ENCODE measurements at regions not wholly inside any gene's neighbourhood (a gene's known extent, or its start where the extent isn't known, plus 50 kb on each side); places are given as distances from the start of the nearest gene placed in this dataset.

- intact Hi-C loops (cut with micrococcal nuclease; ENCODE audit: unreplicated experiment): no loop called here
- Histone ChIP-seq H3K27me3 (replicated peaks in 1 of 2; ENCODE audit: control insufficient read depth in 2 of 2, insufficient read depth in 2 of 2, low read length in 1 of 2) (no peaks in the 10 kb centered on the region; a peak in 1 of 4 replicates), H3K9me3 (replicated peaks; ENCODE audit: control insufficient read depth, insufficient read depth, low read length) (no peaks in the 10 kb centered on the region), H3K9ac (ENCODE audit: control insufficient read depth, insufficient read depth, low read length) (no peak overlapping the region), H3K79me2 (ENCODE audit: control insufficient read depth, insufficient read depth, low read length) (no peaks in the 10 kb centered on the region), H3K4me1 (ENCODE audit: control insufficient read depth, insufficient read depth, low read length) (no peaks in the 10 kb centered on the region), H2AFZ (ENCODE audit: control insufficient read depth, low read depth, low read length) (no peak overlapping the region), H3K27ac (ENCODE audit: control insufficient read depth, insufficient read depth) (no peak overlapping the region), H3K4me2 (ENCODE audit: control insufficient read depth, insufficient read depth) (no peak overlapping the region), H3K4me3 (no peak overlapping the region), H4K20me1 (ENCODE audit: control insufficient read depth, insufficient read depth) (no peaks in the 10 kb centered on the region), H3K36me3 (ENCODE audit: control insufficient read depth in 2 of 2, insufficient read depth in 2 of 2, low read length in 1 of 2) (no peaks in the 10 kb centered on the region)
- 13% methylated on average over 4 of the region's 4 CpGs for WGBS (ENCODE audit: insufficient coverage, insufficient replicate concordance, low lambda C conversion rate, missing lambda C conversion rate)
- ChIA-PET SMC1A (ENCODE audit: uncharacterized antibody, unreplicated experiment) (interaction anchor here (1.0 kb wide), 1 partner anchor 11 kb away, joined by 3 read pairs; no protein-coding TSS in a partner anchor), POLR2A (no interaction called here), CTCF (no interaction called here), RAD21 (ENCODE audit: unreplicated experiment) (no interaction called here)
- in situ Hi-C loops (cut with MboI): no loop called here
- TF ChIP-seq NFYB (IDR thresholded peaks at IDR 0.05; ENCODE audit: insufficient read depth, low read depth, low read length): no peak
- no peak for TF ChIP-seq NR2C1 (IDR thresholded peaks at IDR 0.05)
- no peak for TF ChIP-seq RUNX3 (IDR thresholded peaks at IDR 0.05; ENCODE audit: low read length)
- TF ChIP-seq SMAD1 (IDR thresholded peaks at IDR 0.05; ENCODE audit: low read depth, partially characterized antibody): no peak
- TF ChIP-seq HDAC6 (IDR thresholded peaks at IDR 0.05; ENCODE audit: unreplicated experiment): no peak
- TF ChIP-seq RB1 (IDR thresholded peaks at IDR 0.05; ENCODE audit: borderline replicate concordance): no peak
- TF ChIP-seq RAD51 (IDR thresholded peaks at IDR 0.05): no peak
- TF ChIP-seq, protein P1, sequence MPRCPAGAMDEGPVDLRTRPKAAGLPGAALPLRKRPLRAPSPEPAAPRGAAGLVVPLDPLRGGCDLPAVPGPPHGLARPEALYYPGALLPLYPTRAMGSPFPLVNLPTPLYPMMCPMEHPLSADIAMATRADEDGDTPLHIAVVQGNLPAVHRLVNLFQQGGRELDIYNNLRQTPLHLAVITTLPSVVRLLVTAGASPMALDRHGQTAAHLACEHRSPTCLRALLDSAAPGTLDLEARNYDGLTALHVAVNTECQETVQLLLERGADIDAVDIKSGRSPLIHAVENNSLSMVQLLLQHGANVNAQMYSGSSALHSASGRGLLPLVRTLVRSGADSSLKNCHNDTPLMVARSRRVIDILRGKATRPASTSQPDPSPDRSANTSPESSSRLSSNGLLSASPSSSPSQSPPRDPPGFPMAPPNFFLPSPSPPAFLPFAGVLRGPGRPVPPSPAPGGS (IDR thresholded peaks at IDR 0.05; ENCODE audit: borderline replicate concordance, insufficient read depth, low read depth, low read length, poor library complexity, severe bottlenecking): no peak
- no peak for TF ChIP-seq DPF2 (IDR thresholded peaks at IDR 0.05)
- no peak for TF ChIP-seq EED (IDR thresholded peaks at IDR 0.05; ENCODE audit: low read depth)
- no peak for TF ChIP-seq ZNF384 (IDR thresholded peaks at IDR 0.05; ENCODE audit: borderline replicate concordance, low read depth, low read length)
- BruUV-seq (replicated peaks): no TSS peak
- ATAC-seq (no peak), DNase-seq (ENCODE audit: low read depth, low spot score) (no peak), FAIRE-seq (no peak)
These were observed 173.2 kb upstream of the DAB1 start for GRCh38 chr1:57597036-57597435.

All from GM12878 (cell line).